NCI-H1436 (cell line): ENCODE measurements at regions not wholly inside any gene's neighbourhood (a gene's known extent, or its start where the extent isn't known, plus 50 kb on each side); places are given as distances from the start of the nearest gene placed in this dataset.
"Not testable (repeated sequence)": the region's sequence is repeated elsewhere in the genome, so short reads cannot be mapped to it uniquely, and the experiment has no call there.

ENCODE experiments used
- DNase-seq: peaks from one replicate; lab custom pipeline; 2025; lab: John Stamatoyannopoulos, UW

DNA sequence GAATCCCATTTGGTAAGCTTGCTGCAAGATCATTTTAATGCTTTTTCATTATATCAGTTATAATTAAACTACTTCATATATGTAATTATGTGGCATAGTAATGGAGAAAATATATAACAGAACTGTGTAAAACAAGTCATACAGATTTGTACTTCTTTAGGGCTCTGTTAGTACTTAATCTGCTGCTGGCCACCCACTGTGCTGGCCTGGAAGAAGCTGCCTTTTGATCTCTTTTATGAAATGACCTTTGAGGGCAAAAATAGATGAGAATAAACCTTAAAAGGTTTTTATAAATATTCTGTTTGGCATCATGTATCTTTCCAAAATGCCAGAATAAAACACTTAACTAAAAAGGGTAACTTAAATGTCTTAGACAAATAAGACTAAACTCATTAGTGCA lies 262.9 kb downstream of the ZIC1 start:
- DNase-seq: no peak

DNA sequence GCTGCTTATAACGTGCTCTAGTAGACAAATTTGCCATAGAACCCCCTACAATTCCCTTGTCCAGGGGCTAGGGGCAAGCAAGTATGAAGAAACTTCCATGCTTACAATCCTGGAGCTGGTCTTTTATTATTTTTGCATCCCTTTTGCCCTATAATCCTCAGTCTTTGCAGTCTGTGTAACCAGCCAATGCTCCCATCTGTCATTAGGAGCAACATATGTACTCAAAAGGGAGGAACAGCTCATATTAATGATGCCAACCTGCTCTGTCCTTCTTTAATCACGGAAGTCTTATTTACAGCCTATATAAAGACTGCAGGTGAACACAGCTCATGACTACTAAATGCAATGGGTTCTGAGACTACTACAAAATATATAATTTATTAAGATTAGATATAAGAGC lies 263.3 kb downstream of the ZIC1 start:
- no peak for DNase-seq

DNA sequence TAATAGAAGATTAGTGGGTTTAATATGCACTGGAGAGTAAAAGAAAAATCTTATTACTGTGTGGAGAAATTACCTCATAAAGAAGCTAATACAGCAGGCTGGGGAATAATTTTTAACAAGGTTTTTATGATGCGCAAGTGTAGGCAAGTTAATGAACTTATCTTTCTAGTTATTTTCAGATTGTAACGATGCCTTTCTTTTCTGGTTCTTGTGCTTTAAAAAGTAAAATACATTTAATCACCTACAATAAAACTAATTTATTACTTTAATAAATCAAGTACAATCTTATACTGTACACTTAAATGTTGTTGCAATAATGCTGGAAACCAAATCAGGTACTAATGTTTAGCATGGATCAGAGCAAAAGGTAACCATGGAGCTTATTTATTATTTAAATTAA lies 266.6 kb downstream of the ZIC1 start:
- no peak for DNase-seq

DNA sequence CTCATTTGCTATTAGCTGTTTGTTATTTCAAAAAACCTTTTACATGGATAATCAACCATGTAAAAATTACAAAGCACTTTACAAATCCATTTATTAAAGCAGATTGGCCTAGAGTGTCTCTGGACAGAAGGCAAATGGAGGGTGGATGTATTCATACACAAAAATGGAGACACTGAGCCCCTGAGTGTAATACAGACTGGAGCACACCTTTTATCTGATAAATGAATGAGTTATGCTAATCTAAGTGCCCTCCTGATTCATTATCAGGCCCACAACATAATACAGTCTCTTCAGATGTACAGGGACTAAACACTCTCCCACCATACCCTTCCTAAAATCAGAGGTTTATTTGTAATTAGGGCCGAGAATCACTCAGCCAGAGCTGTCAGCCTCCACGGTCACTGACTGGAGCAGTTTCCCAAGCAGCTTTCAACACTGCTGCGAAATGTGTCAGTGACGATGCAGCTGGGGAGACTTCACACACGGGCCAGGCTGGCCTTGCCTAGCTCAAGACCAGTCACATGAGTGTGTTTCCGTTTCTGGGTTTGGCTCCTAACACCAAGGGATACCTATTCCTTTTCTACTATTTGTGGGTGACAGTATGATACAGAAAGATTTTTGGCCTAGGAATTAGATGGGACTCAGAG lies 271.8 kb downstream of the ZIC1 start:
- peak; percentile 37 for DNase-seq

DNA sequence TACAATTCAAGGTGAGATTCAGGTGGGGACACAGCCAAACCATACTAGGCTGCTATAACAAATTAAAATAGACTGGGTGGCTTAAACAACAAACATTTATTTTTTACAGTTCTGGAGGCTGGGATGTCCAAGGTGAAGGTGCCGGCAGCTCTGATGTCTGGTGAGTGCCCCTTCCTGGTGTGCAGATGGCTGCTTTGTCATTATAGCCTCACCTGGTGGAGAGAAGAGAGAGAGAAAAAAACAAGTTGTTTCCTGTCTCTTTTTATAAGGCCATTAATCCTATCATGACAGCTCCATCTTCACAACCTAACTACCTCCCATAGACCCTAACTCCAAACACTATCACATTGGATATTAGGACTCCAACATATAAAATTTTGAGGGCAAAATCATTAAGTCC lies 279.7 kb downstream of the ZIC1 start:
- no peak for DNase-seq

DNA sequence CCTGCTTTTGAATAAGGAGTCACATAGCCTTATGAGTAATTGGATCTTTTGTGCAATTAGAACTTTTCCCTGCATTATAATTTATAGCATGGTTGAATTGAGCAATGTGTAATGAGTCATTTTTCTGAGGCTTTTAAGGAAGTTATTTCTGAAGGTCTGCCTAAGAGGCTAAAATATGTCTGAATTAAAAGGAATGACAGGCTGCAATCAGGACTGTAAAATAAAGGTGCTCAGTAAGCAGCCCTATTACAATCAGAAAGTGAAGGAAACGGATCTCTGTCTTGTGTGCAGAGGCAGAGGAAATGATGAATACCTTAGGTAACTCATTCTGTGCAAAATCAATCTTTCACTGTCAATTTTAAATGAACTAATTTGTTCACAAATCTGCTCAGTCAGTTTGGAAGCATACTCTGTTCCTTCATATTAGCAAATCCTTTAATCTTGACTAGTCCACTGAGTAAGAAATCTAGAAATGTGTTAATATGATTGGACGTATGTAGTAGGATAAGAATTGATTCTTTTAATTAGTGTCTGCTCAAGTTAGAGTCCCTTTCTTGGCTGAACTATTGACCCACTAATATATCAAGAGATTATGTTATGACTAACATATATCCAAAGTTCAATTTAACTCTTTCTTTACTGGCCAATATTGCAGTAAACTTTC lies 290.1 kb downstream of the ZIC1 start:
- no peak for DNase-seq

DNA sequence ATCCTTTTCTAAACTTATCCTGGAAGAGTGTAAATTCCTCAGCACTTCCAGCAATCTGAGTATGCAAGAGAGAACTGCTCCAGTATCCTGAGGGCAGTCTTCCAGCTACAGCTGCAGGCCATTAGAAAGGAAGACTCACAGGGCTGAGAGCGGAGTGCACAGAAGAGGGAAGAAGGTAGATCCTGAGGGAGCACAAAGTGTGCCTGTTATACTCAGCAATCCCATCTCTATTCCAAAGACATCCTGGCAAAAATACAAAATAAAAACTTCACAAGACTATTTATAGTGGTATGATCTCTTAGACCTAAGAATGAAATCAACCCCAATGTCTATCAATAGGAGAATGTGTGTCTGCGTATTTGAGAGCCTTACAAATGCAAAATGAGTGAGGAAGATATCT lies 292.0 kb downstream of the ZIC1 start:
- DNase-seq: no peak

DNA sequence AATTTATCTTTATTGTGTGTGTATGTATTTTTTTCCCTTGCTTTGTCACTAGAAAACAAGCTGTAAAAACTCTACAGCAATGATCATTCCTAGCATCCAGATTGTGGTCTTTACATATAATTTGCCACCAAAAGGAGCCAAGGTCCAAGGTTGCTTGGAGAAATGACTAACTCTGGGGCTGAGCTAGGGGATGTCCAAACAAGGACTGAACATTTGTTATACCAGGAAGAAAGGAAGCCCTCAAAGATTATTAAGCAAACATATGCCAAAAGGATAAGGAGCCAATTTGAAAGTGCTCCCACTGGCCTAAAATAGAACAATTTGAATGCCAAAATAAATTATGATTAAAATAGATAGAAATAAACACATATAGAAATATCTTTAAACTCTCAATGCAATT lies 293.3 kb downstream of the ZIC1 start:
- no peak for DNase-seq

DNA sequence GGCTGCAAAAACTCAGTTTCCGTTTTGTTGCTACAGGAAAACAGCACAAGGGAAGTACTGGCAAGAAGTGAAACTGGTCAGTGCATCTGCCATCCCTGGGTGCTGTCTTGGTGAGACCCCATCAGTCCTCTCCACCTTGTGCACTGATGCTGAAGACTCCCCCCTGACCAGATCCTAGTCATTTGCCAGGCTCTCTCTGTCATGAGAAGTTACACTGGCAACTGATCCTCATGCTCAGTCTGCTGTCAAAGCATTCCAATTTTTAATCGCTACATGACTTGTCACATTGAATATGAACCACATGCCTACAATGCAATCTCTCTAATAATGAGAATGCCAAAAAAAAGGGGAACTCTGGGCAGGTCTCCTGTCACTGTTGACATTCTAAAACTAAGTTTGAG lies 296.5 kb downstream of the ZIC1 start:
- no peak for DNase-seq

DNA sequence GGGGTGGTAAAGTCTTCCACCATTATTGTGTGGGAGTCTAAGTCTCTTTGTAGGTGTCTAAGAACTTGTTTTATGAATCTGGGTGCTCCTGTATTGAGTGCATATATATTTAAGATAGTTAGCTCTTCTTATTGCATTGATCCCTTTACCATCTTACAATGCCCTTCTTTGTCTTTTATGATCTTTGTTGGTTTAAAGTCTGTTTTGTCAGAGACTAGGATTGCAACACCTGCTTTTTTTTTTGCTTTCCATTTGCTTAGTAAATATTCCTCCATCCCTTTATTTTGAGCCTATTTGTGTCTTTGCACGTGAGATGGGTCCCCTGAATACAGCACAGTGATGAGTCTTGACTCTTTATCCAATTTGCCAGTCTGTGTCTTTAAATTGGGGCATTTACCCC lies 301.6 kb downstream of the ZIC1 start:
- DNase-seq: not testable (repeated sequence)

DNA sequence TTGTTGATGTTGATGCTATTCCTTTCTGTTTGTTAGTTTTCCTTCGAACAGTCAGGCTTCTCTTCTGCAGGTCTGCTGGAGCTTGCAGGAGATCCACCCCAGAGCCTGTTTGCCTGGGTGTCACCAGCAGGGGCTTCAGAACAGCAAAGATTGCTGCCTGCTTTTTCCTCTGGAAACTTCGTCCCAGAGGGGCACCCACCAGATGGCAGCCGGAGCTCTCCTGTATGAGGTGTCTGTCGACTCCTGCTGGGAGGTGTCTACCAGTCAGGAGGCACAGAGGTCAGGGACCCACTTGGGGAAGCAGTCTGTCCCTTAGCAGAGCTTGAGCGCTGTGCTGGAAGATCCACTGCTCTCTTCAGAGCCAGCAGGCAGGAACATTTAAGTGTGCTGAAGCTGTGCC lies 303.2 kb downstream of the ZIC1 start:
- DNase-seq: no peak

DNA sequence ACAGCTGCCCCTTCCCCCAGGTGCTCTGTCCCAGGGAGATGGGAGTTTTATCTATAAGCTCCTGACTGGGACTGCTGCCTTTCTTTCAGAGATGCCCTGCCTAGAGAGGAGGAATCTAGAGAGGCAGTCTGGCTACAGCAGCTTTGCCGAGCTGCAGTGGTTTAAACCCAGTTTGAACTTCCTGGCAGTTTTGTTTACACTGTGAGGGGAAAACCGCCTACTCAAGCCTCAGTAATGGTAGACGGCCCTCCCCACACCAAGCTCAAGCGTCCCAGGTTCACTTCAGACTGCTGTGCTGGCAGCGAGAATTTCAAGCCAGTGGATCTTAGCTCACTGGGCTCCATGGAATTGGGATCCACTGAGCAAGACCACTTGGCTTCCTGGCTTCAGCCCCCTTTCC lies 303.6 kb downstream of the ZIC1 start:
- DNase-seq: not testable (repeated sequence)

DNA sequence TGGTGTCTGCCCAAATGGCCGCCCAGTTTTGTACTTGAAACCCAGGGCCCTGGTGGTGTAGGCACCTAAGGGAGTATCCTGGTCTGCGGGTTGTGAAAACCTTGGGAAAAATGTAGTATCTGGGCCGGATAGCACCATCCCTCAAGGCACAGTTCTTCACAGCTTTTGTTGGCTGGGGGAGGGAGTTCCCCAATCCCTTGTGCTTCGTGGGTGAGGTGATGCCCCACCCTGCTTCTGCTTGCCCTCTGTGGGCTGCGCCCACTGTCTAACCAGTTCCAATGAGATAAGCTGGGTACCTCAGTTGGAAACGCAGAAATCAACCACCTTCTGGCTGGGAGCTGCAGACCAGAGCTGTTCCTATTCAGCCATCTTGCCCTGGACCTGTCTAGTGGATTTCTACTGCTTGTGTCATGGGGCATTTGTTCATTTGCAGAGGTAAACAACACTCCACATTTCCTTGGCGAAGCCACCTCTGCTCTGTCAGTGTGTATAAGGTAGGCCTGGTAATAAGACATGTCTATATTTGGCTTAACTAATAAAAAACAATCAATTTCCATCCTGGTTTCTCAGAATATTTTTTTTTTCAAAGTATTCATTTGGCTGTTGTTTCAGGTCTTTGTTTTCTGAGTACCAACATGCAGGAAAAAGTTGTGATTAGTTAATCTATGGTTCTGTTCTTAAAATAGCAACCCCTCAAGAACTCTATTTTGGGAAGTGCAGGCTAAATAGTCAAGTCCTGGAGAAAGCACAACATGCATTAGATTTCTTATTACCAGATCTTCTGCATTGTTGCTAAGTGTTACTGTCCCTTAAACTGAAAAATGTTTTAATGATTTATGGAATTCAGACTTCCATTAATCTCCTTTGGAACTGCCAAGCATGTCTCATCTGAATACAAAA lies 304.3 kb downstream of the ZIC1 start:
- no peak for DNase-seq

DNA sequence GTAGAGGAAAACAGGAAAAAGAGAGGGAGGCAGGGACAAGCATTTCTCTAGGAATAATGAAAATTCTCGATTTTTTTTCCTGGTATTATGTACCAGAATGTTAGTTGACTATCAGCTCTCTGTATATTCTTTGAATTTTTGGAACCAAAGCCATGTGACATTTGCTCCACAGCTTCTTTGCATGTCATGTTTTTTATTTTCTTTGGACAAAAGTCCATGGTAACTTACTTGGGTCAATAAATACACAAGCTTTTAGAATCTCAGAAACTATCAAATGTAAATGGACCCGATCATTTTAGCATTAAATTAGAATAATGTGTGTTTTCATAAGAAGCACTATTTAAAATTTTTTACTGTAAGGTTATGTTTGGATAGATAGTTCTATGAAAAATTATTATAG lies 320.5 kb downstream of the ZIC1 start:
- no peak for DNase-seq

DNA sequence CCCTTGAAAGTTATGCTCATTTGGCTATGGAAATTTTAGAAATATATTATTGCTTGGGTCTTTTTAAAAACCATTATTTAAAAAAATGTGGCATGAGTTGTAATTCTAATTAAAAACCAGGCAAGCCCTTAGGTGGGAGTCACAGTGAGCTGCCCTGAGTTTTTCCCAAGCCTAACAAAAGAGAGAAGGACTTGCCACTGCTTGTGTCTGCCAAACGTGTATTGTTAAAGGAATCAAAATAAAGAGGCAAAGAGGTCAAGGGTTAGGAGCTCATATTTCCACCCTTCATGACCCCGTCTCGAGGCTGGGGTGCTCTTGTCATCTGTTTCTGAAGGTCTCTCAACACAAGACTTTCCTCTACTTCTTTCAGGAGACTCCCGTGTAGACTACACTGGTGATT lies 321.1 kb downstream of the ZIC1 start:
- DNase-seq: no peak

DNA sequence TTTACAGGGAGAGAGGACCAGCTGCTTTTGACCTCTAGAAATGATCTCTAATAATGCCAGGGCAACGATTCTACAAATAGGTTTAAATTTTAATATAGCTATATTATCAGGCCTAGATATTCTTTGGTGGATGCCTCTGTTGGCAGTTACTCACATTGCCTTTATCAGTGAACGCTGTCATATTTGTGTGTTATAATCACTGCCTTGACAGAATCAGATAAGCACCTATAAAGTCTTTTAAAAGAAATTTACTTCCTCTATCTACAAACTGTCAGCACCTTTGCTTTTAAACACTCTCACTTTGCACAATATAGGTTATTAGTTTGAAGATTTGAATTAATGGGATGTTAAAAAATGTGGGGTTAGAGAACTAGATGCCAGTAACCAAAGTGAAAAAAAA lies 324.1 kb downstream of the ZIC1 start:
- no peak for DNase-seq

DNA sequence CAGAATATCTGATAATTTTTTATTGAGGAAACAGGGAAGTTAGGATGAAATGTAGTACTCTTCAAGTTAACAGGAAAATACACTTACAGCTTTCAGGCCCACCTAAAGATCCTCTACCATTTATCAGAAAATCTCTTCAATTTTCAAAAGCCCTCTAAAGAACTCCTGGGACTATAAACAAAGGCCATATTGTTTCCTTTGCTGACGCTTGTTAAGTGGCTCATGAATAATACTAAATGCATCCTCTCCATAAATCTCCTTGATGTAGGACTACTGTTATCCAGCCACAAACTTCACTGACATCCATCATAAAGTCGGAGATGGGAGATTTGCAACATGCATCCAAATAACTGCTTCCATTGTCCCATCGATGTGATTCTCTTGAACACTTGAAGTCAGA lies 326.5 kb downstream of the ZIC1 start:
- DNase-seq: peak; percentile 31

DNA sequence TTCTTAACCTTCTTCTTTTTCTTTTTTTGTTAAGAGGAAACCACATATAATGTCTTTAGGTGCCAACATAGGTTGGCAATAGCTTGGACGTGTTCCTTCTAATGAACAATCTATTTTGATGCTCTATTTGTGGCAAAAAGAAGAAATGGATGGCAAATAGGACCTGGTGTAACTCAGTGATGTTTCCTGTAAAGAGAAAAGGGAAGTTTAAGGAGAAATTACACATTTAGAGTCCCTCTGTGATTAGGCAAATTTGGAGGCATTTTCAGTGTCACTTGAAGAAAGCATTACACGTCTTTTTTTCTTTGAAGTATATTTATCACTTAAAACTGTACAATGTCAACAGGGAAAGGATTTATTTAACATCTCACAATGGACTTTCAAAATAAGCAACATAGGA lies 327.1 kb downstream of the ZIC1 start:
- DNase-seq: no peak

DNA sequence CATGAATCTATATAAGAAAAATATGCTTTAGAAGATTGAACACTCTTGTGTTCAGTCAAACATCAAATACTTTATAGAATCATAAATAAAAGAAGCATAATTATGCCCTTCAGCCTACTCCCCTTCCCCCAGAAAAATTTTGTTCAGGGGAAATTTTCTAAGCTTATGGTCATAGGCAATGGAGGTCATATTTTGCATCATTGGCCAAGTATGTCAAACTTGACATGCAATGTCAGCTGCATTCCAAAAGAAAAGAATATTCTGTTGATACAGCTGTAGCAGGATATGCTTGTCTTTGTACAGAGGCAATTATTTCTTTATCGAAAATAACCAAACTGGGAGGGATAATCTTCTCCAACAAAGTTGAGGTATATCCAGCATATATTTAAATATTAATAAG lies 328.2 kb downstream of the ZIC1 start:
- DNase-seq: no peak

DNA sequence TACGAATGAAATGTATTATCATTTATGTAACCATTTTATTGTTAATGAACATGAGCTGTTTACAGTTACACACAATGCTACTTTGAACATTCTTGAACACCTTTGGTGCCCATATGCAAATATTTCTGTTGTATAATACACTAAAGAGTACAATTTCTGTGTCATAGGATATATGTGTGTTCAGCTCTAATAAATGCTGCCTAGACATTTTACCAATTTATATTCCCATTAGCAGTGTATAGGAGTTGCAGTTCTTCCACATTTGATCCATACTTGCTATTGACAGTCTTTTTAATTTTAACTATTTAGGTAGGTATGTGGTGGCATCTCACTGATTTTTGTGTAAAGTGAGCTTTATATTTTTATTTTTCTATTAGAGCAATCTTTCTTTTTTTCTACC lies 331.8 kb downstream of the ZIC1 start:
- DNase-seq: no peak

DNA sequence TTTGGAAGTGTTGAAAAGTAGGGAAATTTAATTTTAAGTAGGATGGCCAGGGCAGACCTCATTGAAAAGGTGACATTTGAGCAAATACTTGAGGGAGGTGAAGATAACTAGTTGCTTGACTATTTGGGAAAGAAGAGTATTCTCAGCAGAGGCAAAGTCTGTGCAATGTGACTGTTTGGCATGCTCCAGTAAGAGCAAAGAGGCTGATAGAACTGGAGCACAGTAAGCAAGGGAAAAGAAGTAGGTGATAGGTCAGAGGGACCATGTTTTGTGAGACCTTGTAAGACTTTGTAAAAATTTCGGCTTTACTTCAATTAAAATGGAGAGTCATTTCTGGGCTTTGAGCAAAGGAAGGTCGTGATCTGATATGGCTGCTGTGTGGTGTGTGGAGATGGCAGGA lies 335.8 kb downstream of the ZIC1 start:
- DNase-seq: no peak

DNA sequence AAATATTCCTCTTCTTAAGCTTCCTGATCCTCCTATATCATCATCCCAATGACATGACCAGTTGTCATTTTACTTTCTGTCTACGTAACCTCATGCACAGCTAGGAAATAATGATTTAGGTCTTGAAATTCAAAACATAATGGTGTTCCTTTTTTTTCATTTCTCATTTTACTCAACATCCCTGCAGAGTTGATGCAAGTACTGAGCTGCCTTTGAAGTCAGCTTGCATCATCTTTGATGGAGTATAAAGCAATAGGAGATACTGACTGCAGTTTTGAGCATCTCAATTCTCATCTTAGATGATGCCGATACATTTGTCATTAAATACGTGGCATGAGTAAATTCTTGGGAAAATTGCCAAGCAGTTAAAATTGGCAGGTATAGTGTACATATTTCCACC lies 346.1 kb downstream of the ZIC1 start:
- DNase-seq: no peak

DNA sequence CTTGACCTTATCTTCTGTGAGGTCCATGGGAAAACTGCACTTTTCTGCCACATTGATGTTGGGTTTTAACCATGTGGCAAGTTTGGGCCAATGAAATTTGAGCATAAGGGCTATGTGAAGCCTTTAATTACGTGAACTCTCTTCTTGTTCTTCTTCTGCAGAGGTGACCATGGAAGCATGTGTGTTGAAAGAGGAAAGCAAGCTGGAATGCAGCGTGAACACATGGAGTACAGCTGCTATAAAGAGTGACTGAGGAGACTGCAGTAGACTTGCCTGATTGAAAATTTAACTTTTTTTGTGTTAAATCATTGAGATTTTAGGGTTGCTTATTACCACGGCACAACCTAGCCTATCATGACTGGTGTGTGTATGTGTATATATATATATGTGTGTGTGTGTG lies 347.3 kb downstream of the ZIC1 start:
- no peak for DNase-seq
